GM21723 (cell line): ENCODE measurements at regions not wholly inside any gene's neighbourhood (a gene's known extent, or its start where the extent isn't known, plus 50 kb on each side); places are given as distances from the start of the nearest gene placed in this dataset.

Experiments
- ATAC-seq: cut with Tn5 transposase; IDR thresholded peaks from one replicate; pipeline ENCODE4 v1.9.1; 2021; ENCODE audit warnings: mild to moderate bottlenecking, moderate library complexity; ENCODE audit not compliant: unreplicated experiment

DNA sequence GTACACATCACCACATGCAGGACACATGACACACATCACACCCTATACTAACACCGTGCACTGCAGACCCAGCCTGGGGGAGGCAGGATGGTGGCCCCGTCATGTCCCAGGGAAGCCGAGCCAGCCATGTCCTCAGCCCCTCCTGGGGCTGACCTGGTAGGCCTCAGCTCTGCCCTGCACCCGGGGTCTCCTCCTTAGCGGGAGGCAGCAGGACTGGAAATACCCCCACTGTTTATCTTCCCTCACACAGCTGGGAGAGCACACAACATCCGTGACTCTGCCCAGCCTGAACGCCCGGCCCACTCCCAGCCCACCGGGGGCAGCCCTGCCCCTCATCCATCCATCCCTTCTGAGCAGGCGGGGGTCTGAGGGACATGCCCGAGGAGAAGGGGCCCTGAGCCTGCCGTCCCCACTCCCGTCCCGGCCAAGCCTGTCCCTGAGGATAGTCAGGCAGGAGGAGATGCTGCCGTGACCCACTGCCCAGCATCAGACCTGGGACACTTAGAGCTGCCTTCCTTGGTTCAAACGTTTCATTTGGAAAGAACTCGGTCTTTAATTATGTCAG lies 945.0 kb downstream of the BRD1 start:
- ATAC-seq: no peak

DNA sequence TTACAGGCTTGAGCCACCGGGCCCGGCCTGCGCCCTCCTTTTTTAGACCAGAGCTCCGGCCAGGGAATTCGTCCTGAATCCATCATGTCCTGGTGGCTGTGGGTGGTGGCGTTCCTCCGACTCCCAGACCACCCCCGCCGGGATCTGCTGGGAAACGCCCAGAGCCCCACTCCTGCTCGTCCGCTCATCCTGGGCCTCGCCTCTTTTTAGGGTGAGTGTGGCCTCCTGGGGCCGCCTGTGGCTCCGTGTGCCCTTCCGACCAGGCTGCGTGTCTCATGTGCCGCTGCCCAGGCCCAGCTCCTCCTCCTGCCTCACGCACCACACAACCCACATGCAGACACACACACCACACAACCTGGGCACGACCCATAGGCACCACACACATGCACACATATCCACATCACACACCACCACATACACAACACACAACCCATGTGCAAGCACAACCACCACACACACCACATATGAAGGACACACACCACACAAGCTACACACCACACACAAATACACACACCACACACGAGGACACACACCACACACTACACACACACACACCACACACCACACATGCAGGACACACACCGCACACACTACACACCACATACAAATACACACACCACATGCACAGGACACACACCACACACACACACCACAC lies 946.2 kb downstream of the BRD1 start:
- ATAC-seq: no peak

DNA sequence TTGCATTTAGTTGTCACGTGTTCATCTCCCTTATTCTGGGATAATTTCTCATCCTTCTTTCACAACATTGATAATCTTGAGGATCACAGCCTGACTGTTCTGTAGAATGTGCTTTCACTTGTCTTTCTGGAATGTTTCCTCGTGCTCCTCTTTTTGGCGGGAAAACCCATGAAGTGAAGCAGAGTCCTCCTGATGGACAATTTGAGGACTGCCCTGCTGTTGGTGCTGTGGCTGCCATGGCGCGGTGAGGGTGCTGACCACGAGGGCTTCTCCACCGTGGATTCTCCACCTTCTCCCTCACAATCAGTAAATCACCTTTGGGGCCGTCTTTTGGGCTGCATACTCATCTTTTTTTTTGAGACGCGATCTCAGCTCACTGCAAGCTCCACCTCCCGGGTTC lies 946.9 kb downstream of the BRD1 start:
- no peak for ATAC-seq

DNA sequence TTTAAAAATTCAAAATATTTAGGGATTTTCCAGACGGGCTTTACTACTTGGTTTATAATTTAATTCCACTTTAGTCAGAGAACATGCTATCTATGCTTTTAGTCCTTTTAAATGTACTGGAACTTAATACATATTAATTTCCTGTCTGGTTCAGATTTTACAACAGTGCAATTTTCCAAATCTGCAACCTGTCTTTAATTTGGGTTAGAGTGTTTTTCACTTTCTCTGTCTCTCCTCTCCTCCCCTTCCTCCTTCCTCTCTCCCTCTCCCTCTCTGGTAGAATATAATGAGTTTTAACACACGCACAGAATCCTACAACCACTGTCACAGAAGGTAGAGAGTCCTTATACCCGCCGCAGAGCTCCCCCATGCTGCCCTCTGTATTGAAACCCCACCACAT lies 950.7 kb downstream of the BRD1 start:
- no peak for ATAC-seq

DNA sequence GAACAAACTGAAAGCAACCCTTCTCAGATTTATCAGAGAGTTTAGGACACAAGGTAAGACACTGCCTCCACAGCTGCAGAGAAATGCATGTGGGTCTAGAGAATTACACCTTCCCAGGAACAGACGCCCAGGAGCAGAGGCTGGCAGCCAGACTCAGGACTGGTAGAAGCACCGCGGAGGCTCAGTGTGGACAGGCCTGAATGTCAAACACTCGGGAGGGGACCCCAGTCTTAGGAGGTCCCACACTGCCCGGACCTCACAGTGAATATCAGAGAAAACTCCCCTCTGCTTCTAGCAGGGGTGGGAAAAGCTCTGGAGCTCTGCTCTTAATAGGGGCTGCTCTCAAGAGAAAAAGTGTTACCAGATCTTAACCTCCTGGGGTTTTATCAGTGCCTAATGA lies 952.7 kb downstream of the BRD1 start:
- ATAC-seq: no peak

DNA sequence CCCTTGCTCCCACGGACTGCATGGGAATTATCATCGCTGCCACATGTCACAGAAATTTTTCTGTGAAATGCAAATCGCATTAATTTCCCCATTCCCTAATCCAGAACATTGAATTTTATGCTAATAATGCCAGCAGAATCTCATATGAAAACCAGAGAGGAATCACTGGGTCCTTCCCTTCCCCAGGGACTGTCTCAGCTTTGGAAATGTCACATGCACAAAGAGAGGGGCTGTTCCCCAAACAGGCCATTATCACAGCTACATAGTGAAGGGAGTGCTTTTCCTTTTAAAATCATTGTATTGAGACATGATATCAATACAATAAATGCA lies 954.5 kb downstream of the BRD1 start:
- no peak for ATAC-seq

DNA sequence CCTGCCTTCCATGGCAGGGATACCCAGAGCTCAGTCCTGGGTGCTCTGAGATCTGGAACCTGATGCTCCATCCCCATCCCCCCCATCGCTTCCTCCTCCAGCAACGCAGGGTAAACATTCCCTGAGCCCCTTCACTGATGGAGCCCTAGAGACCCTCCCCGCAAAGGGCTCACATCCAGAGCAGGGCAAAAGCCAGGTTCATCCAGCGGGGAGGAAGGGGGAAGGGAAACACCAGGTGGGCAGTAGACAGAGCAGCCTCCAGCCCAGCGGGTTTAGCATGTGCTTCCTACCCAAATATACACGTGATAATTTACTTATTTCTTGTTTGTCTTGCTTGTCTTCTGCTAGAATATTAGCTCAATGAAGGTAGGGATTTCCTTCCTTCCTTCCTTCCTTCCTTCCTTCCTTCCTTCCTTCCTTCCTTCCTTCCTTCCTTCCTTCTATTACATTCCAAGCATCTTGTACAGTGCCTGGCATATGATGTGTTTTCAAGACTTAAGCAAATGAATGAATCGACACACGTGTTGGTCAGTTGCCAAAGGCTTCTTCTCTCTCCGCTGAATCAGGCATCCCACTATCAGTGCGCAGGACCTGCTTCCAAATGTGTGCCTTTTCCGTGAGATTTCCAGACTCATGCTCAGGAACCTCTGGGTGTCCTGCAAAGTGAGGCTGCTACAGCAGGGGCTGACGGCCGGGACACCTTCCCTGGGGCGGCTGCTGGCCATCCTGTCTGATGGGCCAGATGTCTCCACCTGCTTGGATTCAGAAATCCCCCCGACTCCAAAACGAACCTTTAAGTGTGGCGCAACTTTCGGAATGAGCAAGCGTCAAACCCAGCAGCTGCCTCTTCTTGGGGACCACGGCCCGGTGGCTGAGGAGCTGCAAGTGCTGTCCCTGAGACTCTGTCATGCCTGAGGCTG lies 955.1 kb downstream of the BRD1 start:
- ATAC-seq: no peak

DNA sequence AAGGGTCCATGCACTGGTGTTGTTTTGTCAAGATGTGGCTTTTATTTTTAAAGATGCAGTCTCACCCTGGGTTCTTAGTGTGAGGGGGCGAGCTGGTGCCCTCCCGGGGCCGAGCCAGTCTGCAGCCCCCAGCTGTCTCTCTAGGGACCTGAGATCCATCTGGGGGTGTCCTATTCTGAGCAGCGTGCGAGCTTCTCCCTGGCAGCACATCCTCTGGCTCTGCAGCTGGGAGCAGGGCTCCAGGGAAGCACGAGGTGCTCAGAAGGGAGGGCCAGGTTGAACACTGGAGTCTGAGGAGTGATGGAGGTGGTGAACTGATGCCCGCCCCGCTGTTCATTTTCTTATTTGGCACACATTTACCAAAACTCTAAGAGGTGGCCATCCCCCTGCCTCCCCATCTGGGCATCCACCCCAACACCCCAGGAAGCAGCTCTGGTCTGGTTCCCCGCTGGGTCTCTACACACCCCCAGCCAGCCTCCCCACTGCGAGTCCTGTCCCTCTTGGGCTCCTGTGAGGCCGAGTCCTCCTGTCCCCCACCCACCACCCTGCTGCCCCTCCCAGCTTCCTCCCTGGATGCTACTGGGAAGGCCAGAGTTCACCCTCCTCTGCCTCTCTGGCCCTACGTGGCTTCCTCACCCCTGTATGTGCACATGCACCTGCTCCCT lies 956.4 kb downstream of the BRD1 start:
- ATAC-seq: no peak

DNA sequence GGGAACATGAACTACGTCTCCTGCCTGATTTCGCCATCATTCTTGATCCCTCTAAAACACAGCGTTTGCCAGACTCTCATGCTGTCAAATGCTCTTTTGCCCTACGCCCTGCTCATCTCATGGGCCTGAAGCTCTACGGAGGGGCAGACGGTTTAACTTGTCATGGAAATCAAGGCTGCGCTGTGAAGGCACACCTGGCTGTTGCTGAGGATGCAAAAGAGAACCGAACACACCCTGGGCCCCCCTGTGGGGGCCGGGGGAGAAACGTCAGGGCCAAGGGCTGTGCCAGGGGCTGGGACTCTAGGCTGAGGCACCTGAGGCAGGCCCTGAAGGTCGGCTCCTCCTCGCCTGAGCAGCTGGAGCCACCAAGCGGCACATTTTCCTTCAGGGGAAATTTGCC lies 957.2 kb downstream of the BRD1 start:
- ATAC-seq: no peak

DNA sequence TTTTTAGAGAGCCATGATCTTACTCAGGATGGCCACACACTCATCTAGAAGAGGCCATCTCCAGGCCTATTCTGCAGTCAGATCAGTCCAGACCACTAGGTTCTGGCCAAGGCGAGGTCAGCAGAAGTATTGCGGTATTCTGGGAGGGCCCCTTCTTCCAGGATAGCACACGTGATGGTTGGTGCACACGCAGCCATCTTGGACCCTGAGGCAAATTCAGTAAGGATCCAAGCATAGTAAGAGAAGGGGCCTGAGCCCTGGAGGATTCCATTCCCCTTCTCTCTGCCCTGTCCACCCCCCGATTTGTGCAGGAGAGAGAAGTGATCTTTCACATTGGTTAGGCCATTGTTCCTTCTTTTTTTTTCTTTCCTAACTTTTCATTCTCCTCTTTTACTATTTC lies 957.9 kb downstream of the BRD1 start:
- no peak for ATAC-seq

DNA sequence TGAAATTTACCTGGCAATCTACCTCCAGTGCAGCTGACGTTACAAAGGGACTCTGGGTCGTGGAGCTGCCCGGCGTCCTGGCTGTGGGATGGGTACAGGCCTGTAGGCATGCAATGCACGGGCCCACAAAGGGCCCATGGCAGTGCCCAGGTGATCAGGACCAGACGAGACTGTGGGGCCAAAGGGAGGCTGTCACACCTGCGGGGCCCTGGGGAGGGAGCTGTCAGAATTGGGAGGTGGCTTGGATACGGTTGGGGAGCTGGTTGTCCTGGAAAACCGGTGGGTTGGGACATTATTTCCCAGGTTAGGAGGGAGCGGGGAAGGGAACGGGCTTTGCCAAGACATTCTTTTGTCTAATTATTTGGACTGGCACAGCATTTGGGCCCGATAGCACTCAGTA lies 958.5 kb downstream of the BRD1 start:
- no peak for ATAC-seq

DNA sequence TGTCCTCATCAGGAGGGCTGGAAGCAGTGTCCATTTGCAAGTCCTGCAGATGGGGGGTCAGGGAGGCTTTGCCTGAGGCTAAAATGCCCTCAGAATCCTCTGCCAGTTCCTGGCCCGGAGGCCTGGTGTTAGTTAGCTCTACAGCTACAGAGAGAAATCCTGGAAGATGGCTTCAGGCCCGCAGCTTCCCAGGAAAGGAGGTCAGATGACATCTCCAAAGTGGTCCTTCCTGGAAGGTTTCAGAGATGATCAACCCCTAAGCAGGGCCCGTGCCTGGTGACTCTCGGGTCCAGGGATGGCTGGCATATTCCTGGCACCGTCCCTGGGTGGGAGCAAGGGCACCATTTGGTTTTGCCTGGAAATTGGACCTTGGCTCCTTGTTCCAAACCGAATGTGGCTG lies 959.1 kb downstream of the BRD1 start:
- no peak for ATAC-seq

DNA sequence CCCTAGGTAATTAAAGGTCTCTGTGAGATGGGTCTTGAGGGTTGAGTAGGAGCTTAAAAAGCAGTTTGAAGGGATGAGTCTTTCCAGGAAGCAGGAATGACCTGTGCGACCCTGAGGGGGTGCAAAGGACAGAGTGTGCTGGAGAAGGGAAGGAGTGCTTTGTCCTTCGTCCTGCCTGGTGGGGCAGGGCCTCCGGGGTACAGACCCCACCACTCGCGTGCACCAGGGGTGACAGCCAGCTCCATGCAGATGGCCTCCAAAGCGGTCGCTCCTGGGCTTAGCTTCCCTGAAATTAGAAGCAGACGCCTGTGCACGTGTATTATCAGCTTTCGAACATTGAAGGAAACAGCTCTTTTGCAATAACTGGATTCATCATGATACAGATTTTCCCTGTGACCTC lies 959.8 kb downstream of the BRD1 start:
- no peak for ATAC-seq

DNA sequence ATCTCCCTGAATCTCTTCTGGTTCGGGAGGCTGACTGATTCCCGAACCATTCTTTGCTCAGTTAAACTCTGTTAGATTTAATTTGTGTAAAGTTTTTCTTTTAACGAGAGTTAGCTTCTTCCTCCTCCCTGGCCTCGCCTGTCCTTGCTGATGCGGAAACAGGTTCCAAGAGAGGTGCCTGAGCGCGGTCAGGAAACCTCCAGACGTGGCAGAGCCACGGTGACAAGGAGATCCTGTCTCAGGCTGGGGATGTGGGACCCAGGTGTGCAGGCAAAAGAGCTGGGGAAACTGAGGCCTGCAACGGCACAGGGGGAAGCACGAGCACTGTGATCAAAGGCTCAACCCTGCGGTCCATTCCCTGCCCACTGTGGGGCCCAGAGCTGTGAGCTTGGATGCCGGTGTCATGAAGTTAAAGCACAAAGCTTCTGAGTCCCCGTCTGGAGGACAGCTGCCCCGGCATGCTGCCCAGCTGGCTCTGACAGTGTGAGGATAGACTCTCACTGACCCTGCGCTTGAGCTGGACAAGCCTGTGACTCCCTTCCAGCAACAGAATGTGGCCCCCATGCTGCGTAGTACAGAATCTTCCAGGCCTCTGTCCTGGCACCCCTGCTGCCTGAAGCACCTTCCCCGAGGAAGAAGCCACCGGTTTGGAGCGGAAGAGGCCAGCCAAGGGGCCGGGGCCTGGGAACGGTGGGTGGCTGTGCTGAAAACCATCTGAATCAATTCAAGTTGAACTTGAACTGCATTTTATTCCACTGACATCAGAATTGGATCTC lies 960.6 kb downstream of the BRD1 start:
- no peak for ATAC-seq

DNA sequence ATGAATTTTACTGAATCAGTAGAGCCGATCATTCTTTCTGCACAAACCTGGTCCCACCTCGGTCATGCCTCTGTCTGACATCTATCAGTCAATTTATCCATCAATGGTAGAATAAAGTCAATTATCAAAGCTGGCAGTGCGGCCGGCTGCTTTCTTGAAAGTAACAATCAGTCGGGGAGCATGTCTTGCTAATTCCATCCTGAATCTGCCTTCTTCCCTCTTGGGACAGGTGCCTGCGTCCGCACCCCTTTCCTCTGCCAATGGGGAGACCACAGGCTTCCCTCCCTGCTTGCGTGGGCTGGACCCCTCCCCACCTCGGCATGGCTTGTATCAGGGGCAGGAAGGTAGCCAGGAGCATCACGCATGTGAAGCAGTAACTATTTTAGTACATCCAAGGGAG lies 962.9 kb downstream of the BRD1 start:
- no peak for ATAC-seq

DNA sequence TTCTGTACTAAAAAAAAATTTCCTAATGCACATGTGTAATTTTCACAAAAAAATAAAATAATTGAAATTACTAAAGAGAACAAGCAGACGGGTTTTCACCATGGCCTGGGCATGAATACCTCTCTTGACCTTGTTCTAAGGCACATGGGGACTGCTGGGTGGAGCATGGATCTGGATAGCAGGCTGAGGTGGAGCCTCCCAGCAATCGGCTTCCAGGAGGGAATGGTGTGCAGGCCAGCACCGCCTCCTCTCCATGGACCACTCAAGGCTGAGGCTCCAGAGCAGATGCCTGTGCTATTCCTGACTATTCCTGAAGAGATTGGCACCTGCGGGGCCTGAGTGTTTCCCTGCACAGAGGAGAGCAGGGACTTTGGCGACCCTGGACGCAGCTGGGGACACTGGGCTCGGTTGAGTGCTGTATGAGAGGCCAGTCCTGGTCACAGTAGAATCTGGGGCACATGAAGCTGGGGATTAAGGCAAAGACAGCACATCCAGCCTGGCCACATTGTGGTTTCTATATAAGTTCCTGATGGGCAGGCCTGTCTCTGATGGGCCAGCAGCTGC lies 963.6 kb downstream of the BRD1 start:
- ATAC-seq: no peak

DNA sequence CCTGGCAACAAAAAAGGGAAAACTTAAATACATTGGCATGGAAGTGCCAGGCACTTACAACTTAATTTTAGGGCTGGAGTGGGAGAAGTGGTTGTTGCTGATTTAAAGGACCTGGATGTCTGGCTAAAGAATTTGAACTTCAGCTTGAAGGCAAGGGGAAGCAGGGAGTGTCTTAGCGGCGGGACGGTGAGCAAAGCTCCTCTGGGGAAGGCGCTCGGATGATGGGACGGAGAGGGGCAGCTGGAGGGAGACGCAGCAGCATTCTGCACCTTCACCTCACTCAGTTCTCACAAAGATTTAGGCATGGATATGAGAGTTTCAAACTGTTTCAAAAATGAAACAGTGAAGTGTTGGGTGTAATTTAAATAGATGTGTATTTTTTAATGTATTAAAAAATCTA lies 967.1 kb downstream of the BRD1 start:
- ATAC-seq: no peak

DNA sequence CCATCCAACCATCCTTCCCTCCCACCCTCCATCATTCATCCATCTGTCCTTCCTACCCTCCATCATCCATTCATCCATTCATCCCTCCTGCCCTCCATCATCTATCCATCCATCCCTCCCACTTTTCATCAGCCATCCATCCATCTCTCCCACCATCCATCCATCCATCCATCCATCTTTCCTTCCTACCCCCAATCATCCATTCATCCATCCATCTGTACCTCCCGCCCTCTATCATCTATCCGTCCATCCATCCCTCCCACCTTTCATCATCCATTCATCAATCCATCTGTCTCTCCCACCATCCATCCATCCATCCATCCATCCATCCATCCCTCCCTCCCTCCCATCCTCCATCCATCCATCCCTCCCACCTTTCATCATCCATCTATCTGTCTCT lies 968.8 kb downstream of the BRD1 start:
- no peak for ATAC-seq

DNA sequence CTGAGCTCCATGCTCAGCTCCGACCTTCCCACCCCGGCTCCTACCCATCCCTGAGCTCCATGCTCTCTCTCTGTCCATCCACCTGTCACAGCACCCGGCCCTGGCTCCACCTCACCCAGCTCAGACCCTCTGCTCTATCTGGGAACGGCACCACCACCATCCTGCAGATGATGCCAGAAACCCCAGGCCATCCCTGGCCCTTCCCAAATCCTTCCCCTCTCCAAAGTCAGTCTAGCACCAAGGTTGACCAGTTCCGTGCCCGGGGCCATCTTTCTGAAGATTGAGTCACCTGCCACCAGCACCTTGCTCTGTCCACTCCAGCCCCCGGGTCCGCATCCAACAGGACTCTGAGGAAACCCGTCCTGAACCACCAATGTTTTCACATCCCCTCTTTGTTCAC lies 969.6 kb downstream of the BRD1 start:
- no peak for ATAC-seq

DNA sequence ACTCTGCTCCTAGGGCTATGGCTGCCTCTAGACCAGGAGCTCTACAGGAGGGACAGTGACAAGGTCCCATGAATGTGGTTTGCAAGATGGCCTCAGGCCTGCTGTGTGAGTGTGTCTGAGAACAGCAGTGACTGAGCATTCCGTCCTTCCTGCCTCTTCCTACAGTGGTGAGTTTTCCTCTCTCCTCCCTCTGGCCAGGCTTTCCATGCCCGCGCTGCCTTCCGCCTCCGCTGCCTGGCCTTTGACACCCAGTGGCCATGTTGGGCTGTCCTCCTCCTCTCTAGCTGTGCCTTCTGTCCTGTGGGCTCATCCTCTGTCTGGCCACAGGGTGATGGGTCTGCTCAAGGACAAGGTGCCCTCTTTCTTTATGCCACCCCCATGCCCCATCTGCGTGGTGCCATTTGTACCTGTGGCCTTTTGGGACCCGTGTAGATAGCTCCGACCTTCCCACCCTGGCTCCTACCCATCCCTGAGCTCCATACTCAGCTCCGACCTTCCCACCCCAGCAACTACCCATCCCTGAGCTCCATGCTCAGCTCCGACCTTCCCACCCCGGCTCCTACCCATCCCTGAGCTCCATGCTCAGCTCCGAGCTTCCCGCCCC lies 970.4 kb downstream of the BRD1 start:
- ATAC-seq: no peak

DNA sequence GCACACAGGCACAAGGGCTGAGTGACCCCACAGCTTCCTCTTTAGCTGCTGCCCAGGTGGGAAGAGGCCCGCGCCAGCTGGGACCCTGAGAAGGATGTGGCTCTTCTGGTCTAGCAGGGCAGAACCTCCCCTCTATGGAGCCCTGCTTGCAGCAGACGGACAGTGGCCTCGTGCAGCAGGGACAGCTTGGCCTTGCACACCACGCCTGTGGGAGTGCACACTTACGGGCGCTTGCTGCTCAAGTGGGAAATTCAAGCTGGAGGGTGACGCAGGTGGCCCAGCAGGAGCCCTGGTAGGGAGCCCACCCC lies 971.4 kb downstream of the BRD1 start:
- ATAC-seq: no peak
